Mammary epithelial cell (primary cell): ENCODE measurements at regions not wholly inside any gene's neighbourhood (a gene's known extent, or its start where the extent isn't known, plus 50 kb on each side); places are given as distances from the start of the nearest gene placed in this dataset.

ENCODE experiments used
- CTCF ChIP-seq, 2 donors: IDR thresholded peaks in 1 of 2; conservative IDR thresholded peaks in 1 of 2; 2 replicates each; pipeline ENCODE4 v1.5.1; 2011 to 2012; ENCODE audit warnings: inconsistent platforms in 2 of 2, low read length in 2 of 2, mild to moderate bottlenecking in 2 of 2, control low read depth in 1 of 2, low read depth in 1 of 2; ENCODE audit not compliant: insufficient read depth in 1 of 2; ENCODE audit errors: extremely low read depth in 1 of 2
- EZH2 ChIP-seq: IDR thresholded peaks from 2 replicates; pipeline ENCODE4 v1.6.1; 2012; ENCODE audit warnings: low read length, inconsistent platforms, borderline replicate concordance

GRCh38 chr7:136053689-136054485 is 76.7 kb upstream of the MTPN start:
- TF ChIP-seq EZH2 (no peak), CTCF (conservative IDR thresholded peaks at IDR 0.05 in 1 of 2, IDR thresholded peaks at IDR 0.05 in 1 of 2; ENCODE audit: extremely low read depth in 1 of 2, insufficient read depth in 1 of 2, low read depth in 1 of 2, low read length in 2 of 2) (no peak)
